ENCODE measurements at regions not wholly inside any gene's neighbourhood (a gene's known extent, or its start where the extent isn't known, plus 50 kb on each side); places are given as distances from the start of the nearest gene placed in this dataset.

DNA sequence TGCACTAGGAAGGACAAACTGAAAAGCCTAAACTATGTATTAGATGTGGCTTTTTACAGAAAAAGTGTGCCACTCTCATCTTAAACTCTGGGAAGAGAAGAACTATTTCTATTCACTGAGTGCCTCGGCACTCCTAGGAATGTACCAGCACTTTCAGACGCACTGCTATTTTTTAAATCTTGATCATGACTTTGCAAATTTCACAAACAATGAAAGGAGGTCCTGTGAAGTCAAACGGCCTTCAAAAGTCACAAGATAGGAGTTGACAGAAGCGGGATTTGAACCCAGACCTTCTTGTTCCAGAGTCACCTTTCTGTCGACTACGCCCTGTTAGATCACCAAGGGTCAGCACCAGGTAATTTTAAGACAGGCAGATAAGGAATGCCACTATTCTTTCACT, 365.4 kb downstream of the VRK1 start:
- TF ChIP-seq, protein P1, sequence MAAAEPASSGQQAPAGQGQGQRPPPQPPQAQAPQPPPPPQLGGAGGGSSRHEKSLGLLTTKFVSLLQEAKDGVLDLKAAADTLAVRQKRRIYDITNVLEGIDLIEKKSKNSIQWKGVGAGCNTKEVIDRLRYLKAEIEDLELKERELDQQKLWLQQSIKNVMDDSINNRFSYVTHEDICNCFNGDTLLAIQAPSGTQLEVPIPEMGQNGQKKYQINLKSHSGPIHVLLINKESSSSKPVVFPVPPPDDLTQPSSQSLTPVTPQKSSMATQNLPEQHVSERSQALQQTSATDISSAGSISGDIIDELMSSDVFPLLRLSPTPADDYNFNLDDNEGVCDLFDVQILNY (CRISPR knock-in tag; IDR thresholded peaks at IDR 0.05), result no peak
- TF ChIP-seq ZNF232 (CRISPR knock-in tag; IDR thresholded peaks at IDR 0.05) (no peak), GTF2I (CRISPR knock-in tag; conservative IDR thresholded peaks at IDR 0.05) (no peak), NFYB (CRISPR knock-in tag; conservative IDR thresholded peaks at IDR 0.05; ENCODE audit: low read depth) (no peak), ZNF423 (CRISPR knock-in tag; IDR thresholded peaks at IDR 0.05) (no peak), TP53 (CRISPR knock-in tag; IDR thresholded peaks at IDR 0.05) (no peak), PRRX2 (CRISPR knock-in tag; IDR thresholded peaks at IDR 0.05) (no peak), RORB (CRISPR knock-in tag; IDR thresholded peaks at IDR 0.05) (no peak)
- TF ChIP-seq, protein P2, sequence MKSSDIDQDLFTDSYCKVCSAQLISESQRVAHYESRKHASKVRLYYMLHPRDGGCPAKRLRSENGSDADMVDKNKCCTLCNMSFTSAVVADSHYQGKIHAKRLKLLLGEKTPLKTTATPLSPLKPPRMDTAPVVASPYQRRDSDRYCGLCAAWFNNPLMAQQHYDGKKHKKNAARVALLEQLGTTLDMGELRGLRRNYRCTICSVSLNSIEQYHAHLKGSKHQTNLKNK (CRISPR knock-in tag; IDR thresholded peaks at IDR 0.05), result no peak
- TF ChIP-seq, protein P3, sequence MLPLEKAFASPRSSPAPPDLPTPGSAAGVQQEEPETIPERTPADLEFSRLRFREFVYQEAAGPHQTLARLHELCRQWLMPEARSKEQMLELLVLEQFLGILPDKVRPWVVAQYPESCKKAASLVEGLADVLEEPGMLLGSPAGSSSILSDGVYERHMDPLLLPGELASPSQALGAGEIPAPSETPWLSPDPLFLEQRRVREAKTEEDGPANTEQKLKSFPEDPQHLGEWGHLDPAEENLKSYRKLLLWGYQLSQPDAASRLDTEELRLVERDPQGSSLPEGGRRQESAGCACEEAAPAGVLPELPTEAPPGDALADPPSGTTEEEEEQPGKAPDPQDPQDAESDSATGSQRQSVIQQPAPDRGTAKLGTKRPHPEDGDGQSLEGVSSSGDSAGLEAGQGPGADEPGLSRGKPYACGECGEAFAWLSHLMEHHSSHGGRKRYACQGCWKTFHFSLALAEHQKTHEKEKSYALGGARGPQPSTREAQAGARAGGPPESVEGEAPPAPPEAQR (CRISPR knock-in tag; IDR thresholded peaks at IDR 0.05), result no peak
- no peak overlapping the region for H3K4me3 Mint-ChIP-seq
- H3K36me3 Mint-ChIP-seq, result peaks cover 9% of the 10 kb centered on the region
- ChIA-PET POLR2A (no interaction called here), CTCF (no interaction called here)
- H3K27ac Mint-ChIP-seq, result no peak overlapping the region
- peaks cover 24% of the 10 kb centered on the region for H3K9me3 Mint-ChIP-seq
- no peak for DNase-seq (ENCODE audit: low spot score)
- no peaks in the 10 kb centered on the region for H3K27me3 Mint-ChIP-seq (ENCODE audit: low read depth)
- H3K4me1 Mint-ChIP-seq, result peaks cover 4% of the 10 kb centered on the region; the same call in 1 of the 2 replicates
- no peak for ATAC-seq

DNA sequence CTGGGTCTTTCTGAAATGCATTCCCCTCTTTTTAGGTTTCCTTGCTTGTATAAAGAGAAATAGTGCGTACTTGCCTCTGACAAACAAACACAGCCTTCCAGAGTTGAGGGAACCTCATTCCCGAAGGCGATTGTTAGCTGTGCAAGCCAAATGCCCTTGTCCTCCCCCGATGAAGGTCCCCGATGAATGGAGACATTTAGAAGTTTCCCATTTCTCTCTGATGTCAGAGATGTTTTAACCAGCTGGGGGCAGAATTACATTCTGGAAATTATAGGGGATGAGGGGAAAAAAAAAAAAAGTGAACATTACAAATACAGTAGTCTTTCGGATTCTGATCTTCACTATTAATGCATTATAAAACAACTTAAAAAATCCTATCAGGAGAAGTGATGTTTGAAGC, 366.8 kb downstream of the VRK1 start:
- peaks cover 4% of the 10 kb centered on the region; the same call in 1 of the 2 replicates for H3K4me1 Mint-ChIP-seq

DNA sequence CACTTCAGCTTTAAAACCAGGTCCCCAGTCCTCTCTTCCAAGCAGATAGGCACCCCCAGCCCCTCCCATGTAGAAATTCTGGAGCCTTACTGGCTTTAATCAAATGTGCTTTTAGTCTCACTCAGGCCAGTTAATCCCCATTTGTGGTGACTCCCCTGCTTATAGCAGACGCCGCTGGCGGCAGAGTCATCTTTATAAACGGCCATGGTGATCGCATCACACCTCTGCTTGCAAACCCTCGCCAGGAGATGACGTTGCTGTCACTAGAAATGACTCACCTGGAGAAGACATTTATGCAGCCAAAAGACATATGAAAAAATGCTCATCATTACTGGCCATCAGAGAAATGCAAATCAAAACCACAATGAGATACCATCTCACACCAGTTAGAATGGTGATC, 369.3 kb downstream of the VRK1 start:
- H3K27me3 Mint-ChIP-seq (ENCODE audit: low read depth), result no peaks in the 10 kb centered on the region
- no peak for DNase-seq (ENCODE audit: low spot score)
- no peaks in the 10 kb centered on the region for H3K36me3 Mint-ChIP-seq
- peaks cover 4% of the 10 kb centered on the region; the same call in 1 of the 2 replicates for H3K4me1 Mint-ChIP-seq
- H3K9me3 Mint-ChIP-seq, result peaks cover 4% of the 10 kb centered on the region; the same call in 1 of the 2 replicates
- ATAC-seq, result no peak
- POLR2A ChIA-PET, result no interaction called here
- no peak overlapping the region for H3K27ac Mint-ChIP-seq
- H3K4me3 Mint-ChIP-seq, result no peak overlapping the region
- CTCF ChIA-PET, result no interaction called here
- TF ChIP-seq ZNF232 (CRISPR knock-in tag; IDR thresholded peaks at IDR 0.05) (no peak), HMGA2 (CRISPR knock-in tag; IDR thresholded peaks at IDR 0.05) (no peak), ZNF423 (CRISPR knock-in tag; IDR thresholded peaks at IDR 0.05) (no peak), ZNF121 (CRISPR knock-in tag; IDR thresholded peaks at IDR 0.05) (no peak)
- TF ChIP-seq, protein P4, sequence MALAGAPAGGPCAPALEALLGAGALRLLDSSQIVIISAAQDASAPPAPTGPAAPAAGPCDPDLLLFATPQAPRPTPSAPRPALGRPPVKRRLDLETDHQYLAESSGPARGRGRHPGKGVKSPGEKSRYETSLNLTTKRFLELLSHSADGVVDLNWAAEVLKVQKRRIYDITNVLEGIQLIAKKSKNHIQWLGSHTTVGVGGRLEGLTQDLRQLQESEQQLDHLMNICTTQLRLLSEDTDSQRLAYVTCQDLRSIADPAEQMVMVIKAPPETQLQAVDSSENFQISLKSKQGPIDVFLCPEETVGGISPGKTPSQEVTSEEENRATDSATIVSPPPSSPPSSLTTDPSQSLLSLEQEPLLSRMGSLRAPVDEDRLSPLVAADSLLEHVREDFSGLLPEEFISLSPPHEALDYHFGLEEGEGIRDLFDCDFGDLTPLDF (CRISPR knock-in tag; IDR thresholded peaks at IDR 0.05), result no peak
- TF ChIP-seq, protein P5, sequence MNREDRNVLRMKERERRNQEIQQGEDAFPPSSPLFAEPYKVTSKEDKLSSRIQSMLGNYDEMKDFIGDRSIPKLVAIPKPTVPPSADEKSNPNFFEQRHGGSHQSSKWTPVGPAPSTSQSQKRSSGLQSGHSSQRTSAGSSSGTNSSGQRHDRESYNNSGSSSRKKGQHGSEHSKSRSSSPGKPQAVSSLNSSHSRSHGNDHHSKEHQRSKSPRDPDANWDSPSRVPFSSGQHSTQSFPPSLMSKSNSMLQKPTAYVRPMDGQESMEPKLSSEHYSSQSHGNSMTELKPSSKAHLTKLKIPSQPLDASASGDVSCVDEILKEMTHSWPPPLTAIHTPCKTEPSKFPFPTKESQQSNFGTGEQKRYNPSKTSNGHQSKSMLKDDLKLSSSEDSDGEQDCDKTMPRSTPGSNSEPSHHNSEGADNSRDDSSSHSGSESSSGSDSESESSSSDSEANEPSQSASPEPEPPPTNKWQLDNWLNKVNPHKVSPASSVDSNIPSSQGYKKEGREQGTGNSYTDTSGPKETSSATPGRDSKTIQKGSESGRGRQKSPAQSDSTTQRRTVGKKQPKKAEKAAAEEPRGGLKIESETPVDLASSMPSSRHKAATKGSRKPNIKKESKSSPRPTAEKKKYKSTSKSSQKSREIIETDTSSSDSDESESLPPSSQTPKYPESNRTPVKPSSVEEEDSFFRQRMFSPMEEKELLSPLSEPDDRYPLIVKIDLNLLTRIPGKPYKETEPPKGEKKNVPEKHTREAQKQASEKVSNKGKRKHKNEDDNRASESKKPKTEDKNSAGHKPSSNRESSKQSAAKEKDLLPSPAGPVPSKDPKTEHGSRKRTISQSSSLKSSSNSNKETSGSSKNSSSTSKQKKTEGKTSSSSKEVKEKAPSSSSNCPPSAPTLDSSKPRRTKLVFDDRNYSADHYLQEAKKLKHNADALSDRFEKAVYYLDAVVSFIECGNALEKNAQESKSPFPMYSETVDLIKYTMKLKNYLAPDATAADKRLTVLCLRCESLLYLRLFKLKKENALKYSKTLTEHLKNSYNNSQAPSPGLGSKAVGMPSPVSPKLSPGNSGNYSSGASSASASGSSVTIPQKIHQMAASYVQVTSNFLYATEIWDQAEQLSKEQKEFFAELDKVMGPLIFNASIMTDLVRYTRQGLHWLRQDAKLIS (CRISPR knock-in tag; IDR thresholded peaks at IDR 0.05; ENCODE audit: borderline replicate concordance), result no peak
- TF ChIP-seq, protein P6, sequence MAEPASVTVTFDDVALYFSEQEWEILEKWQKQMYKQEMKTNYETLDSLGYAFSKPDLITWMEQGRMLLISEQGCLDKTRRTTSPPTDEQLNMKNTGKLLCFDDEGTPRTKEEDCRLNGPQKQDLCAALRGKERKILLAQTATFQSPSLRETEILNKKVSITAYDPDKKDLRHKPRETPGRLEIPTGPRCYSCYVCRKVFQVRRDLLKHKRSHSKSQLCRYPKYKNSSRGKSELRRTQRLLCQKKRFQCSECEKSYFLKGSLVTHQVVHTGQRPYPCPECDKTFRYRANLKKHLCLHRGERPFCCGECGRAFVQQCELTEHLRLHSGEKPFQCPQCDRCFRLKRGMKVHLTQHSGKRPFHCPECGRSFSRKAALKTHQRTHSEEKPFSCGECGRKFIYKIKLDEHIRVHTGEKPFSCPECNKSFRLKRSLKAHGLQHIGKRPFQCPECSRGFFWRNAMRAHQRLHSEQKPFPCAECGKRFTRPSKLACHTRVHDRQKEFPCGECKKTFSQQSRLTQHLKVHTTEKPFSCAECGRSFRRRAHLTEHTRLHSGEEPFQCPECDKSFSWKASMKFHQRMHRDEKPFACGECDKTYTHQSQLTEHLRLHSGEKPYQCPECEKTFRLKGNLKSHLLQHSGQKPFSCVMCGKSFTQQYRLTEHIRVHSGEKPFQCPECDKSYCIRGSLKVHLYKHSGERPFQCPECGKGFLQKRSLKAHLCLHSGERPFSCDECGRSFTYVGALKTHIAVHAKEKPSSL (CRISPR knock-in tag; conservative IDR thresholded peaks at IDR 0.05), result no peak
- TF ChIP-seq, protein P3 (CRISPR knock-in tag; IDR thresholded peaks at IDR 0.05), result no peak

More for the DNA sequence above, 366.8 kb downstream of the VRK1 start:
- H3K27ac Mint-ChIP-seq, result no peak overlapping the region; the same call in 1 of the 2 replicates
- no peak for ATAC-seq
- no peak for DNase-seq (ENCODE audit: low spot score)
- POLR2A ChIA-PET, result no interaction called here
- peaks cover 20% of the 10 kb centered on the region for H3K9me3 Mint-ChIP-seq
- H3K36me3 Mint-ChIP-seq, result peaks cover 6% of the 10 kb centered on the region
- CTCF ChIA-PET, result interaction anchor here (1.0 kb wide), 1 partner anchor 9 kb away, joined by 3 read pairs; no protein-coding TSS in a partner anchor
- TF ChIP-seq, protein P7, sequence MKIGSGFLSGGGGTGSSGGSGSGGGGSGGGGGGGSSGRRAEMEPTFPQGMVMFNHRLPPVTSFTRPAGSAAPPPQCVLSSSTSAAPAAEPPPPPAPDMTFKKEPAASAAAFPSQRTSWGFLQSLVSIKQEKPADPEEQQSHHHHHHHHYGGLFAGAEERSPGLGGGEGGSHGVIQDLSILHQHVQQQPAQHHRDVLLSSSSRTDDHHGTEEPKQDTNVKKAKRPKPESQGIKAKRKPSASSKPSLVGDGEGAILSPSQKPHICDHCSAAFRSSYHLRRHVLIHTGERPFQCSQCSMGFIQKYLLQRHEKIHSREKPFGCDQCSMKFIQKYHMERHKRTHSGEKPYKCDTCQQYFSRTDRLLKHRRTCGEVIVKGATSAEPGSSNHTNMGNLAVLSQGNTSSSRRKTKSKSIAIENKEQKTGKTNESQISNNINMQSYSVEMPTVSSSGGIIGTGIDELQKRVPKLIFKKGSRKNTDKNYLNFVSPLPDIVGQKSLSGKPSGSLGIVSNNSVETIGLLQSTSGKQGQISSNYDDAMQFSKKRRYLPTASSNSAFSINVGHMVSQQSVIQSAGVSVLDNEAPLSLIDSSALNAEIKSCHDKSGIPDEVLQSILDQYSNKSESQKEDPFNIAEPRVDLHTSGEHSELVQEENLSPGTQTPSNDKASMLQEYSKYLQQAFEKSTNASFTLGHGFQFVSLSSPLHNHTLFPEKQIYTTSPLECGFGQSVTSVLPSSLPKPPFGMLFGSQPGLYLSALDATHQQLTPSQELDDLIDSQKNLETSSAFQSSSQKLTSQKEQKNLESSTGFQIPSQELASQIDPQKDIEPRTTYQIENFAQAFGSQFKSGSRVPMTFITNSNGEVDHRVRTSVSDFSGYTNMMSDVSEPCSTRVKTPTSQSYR (CRISPR knock-in tag; IDR thresholded peaks at IDR 0.05), result no peak
- TF ChIP-seq MYBL2 (CRISPR knock-in tag; IDR thresholded peaks at IDR 0.05), result no peak
- H3K27me3 Mint-ChIP-seq (ENCODE audit: low read depth), result no peaks in the 10 kb centered on the region
- H3K4me3 Mint-ChIP-seq, result no peak overlapping the region

Data from WTC11 (cell line).